ENCODE measurements at regions not wholly inside any gene's neighbourhood (a gene's known extent, or its start where the extent isn't known, plus 50 kb on each side); places are given as distances from the start of the nearest gene placed in this dataset.

DNA sequence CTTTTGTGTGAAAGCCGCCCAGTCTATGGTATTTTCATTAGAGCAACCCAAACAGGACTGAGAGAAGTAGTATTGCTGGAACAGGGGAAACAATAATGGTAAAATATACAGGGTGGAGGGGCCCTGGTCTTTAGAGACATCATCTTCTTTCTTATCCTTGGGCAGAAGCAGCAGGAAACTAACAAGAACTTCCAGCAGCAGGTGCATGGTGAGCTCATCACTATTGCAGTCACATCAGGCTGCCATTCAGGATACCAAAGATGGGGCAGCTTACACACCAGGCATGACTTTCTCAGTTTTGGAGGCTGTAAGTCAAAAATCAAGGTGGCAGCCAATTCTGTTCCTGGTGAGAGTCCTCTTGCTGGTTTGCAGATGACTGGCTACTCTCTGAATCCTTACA, 478.3 kb upstream of the RUNX1 start (continued):
- TF ChIP-seq NFIC (IDR thresholded peaks at IDR 0.05; ENCODE audit: borderline replicate concordance) (no peak), MXI1 (IDR thresholded peaks at IDR 0.05; ENCODE audit: low read depth, low read length) (no peak), ELF1 (IDR thresholded peaks at IDR 0.05) (no peak), CHD2 (IDR thresholded peaks at IDR 0.05; ENCODE audit: low read length, partially characterized antibody) (no peak), SIN3A (IDR thresholded peaks at IDR 0.05; ENCODE audit: borderline replicate concordance, low read depth, low read length) (no peak), RCOR1 (IDR thresholded peaks at IDR 0.05; ENCODE audit: low read length) (no peak), GABPA (IDR thresholded peaks at IDR 0.05; ENCODE audit: low read depth) (no peak), NRF1 (IDR thresholded peaks at IDR 0.05; ENCODE audit: low read depth, low read length) (no peak)

DNA sequence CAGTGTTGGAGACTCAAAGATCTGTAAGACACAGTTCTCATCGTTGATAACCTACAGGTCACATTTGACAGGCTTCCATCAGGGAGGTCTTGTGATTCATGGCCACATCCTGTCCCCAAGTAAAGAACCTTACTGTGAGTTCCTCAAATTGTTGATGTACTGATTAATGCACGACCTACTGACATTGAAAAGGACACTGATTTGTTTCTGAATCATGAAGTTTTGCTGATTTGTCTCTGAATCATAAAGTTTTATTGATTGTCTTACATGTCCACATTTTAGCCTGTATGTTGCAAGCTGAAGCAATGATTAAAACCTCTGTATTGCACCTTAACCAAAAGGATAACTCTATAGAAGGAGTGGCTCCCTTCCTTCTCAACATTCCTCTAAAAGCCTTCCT, 476.3 kb upstream of the RUNX1 start:
- no peak overlapping the region for H3K27ac ChIP-seq (ENCODE audit: low read depth in 2 of 2, low read length in 1 of 2)
- H4K20me1 ChIP-seq (ENCODE audit: insufficient read depth) = no peaks in the 10 kb centered on the region
- no peak overlapping the region for H2AFZ ChIP-seq (ENCODE audit: low read depth)
- no peak for DNase-seq
- H3F3A ChIP-seq (replicated peaks; ENCODE audit: insufficient read depth) = no peaks in the 10 kb centered on the region
- no peaks in the 10 kb centered on the region for H3K9me2 ChIP-seq
- TF ChIP-seq RFX5 (IDR thresholded peaks at IDR 0.05; ENCODE audit: low read length) (no peak), GABPA (IDR thresholded peaks at IDR 0.05; ENCODE audit: low read depth) (no peak), RXRA (IDR thresholded peaks at IDR 0.05; ENCODE audit: borderline replicate concordance, low read depth) (no peak), TCF12 (IDR thresholded peaks at IDR 0.05) (no peak), EZH2phosphoT487 (IDR thresholded peaks at IDR 0.05; ENCODE audit: borderline replicate concordance, low read depth) (no peak), TEAD4 (IDR thresholded peaks at IDR 0.05; ENCODE audit: borderline replicate concordance, insufficient read depth) (no peak)
- TF ChIP-seq, protein P1, sequence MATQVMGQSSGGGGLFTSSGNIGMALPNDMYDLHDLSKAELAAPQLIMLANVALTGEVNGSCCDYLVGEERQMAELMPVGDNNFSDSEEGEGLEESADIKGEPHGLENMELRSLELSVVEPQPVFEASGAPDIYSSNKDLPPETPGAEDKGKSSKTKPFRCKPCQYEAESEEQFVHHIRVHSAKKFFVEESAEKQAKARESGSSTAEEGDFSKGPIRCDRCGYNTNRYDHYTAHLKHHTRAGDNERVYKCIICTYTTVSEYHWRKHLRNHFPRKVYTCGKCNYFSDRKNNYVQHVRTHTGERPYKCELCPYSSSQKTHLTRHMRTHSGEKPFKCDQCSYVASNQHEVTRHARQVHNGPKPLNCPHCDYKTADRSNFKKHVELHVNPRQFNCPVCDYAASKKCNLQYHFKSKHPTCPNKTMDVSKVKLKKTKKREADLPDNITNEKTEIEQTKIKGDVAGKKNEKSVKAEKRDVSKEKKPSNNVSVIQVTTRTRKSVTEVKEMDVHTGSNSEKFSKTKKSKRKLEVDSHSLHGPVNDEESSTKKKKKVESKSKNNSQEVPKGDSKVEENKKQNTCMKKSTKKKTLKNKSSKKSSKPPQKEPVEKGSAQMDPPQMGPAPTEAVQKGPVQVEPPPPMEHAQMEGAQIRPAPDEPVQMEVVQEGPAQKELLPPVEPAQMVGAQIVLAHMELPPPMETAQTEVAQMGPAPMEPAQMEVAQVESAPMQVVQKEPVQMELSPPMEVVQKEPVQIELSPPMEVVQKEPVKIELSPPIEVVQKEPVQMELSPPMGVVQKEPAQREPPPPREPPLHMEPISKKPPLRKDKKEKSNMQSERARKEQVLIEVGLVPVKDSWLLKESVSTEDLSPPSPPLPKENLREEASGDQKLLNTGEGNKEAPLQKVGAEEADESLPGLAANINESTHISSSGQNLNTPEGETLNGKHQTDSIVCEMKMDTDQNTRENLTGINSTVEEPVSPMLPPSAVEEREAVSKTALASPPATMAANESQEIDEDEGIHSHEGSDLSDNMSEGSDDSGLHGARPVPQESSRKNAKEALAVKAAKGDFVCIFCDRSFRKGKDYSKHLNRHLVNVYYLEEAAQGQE (IDR thresholded peaks at IDR 0.05; ENCODE audit: low read depth, low read length) = no peak
- TF ChIP-seq, protein P2, sequence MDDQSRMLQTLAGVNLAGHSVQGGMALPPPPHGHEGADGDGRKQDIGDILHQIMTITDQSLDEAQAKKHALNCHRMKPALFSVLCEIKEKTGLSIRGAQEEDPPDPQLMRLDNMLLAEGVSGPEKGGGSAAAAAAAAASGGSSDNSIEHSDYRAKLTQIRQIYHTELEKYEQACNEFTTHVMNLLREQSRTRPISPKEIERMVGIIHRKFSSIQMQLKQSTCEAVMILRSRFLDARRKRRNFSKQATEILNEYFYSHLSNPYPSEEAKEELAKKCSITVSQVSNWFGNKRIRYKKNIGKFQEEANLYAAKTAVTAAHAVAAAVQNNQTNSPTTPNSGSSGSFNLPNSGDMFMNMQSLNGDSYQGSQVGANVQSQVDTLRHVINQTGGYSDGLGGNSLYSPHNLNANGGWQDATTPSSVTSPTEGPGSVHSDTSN (IDR thresholded peaks at IDR 0.05) = peak; percentile 51; the same call in 1 of the 2 replicates
- WGBS (ENCODE audit: low lambda C conversion rate) = 5% methylated on average over 2 of the region's 2 CpGs
- no peaks in the 10 kb centered on the region for H3K79me2 ChIP-seq (ENCODE audit: insufficient read depth)
- ChIA-PET POLR2A (no interaction called here), CTCF (interaction anchor here (1.1 kb wide), 1 partner anchor 19 kb away, joined by 3 read pairs; no protein-coding TSS in a partner anchor)
- no peak overlapping the region for H3K4me3 ChIP-seq (ENCODE audit: low read depth in 2 of 2, low read length in 1 of 2)
- H3K4me2 ChIP-seq = no peak overlapping the region
- H3K9me3 ChIP-seq = no peaks in the 10 kb centered on the region
- no peaks in the 10 kb centered on the region for H3K27me3 ChIP-seq (ENCODE audit: insufficient read depth)
- H3K9ac ChIP-seq = no peak overlapping the region
- no peaks in the 10 kb centered on the region for H3K36me3 ChIP-seq (replicated peaks in 1 of 2; ENCODE audit: control insufficient read depth in 1 of 2, insufficient read depth in 2 of 2, low read length in 1 of 2)
- H3K4me1 ChIP-seq (ENCODE audit: control insufficient read depth in 1 of 2, insufficient read depth in 2 of 2, low read depth in 1 of 2, low read length in 1 of 2) = peaks cover 4 to 11% of the 10 kb centered on the region in 2 experiments; a peak in 2 of 4 replicates

All from SK-N-SH (cell line).